Smooth muscle cell (in vitro differentiated cells): ENCODE measurements at regions not wholly inside any gene's neighbourhood (a gene's known extent, or its start where the extent isn't known, plus 50 kb on each side); places are given as distances from the start of the nearest gene placed in this dataset.

Experiments
- DNase-seq: peaks from one replicate; lab custom pipeline; 2025; ENCODE audit not compliant: unreplicated experiment; lab: John Stamatoyannopoulos, UW
- H2AFZ ChIP-seq: fragments of 200-600 bp; sonication (generic); 2 replicates; pipeline ENCODE4 v1.6.0; 2016; ENCODE audit warnings: antibody characterized with exemption, low read depth, mild to moderate bottlenecking
- H3F3A ChIP-seq: fragments of 200-600 bp; sonication (generic); 2 replicates; pipeline ENCODE4 v1.6.0; 2017; ENCODE audit warnings: antibody characterized with exemption, low read depth
- H3K27ac ChIP-seq: fragments of 200-600 bp; sonication (generic); 2 replicates; pipeline ENCODE4 v1.5.1; 2016; ENCODE audit warnings: low read depth, mild to moderate bottlenecking
- H3K27me3 ChIP-seq: fragments of 200-600 bp; sonication (generic); 2 replicates; pipeline ENCODE4 v1.6.1; 2016; ENCODE audit warnings: low read depth, mild to moderate bottlenecking
- H3K36me3 ChIP-seq: fragments of 200-600 bp; sonication (generic); 2 replicates; pipeline ENCODE4 v1.5.1; 2016; ENCODE audit warnings: low read depth
- H3K4me1 ChIP-seq: fragments of 200-600 bp; sonication (generic); 2 replicates; pipeline ENCODE4 v1.5.1; 2016; ENCODE audit warnings: low read depth
- H3K4me2 ChIP-seq: fragments of 200-600 bp; sonication (generic); 2 replicates; pipeline ENCODE4 v1.6.0; 2016; ENCODE audit warnings: mild to moderate bottlenecking
- H3K4me3 ChIP-seq: fragments of 200-600 bp; sonication (generic); 2 replicates; pipeline ENCODE4 v1.5.1; 2016; ENCODE audit warnings: mild to moderate bottlenecking
- H3K79me2 ChIP-seq: fragments of 200-600 bp; sonication (generic); 2 replicates; pipeline ENCODE4 v1.6.0; 2016; ENCODE audit warnings: low read depth, mild to moderate bottlenecking
- H3K9ac ChIP-seq: fragments of 200-600 bp; sonication (generic); 2 replicates; pipeline ENCODE4 v1.6.0; 2016; ENCODE audit warnings: low read depth
- H3K9me3 ChIP-seq: fragments of 200-600 bp; sonication (generic); replicated peaks from 2 replicates; pipeline ENCODE4 v1.5.1; 2016; ENCODE audit warnings: low read depth
- H4K20me1 ChIP-seq: fragments of 200-600 bp; sonication (generic); 2 replicates; pipeline ENCODE4 v1.6.0; 2016; ENCODE audit warnings: low read depth
- CTCF ChIP-seq: fragments of 200-600 bp; sonication (generic); IDR thresholded peaks from 2 replicates; pipeline ENCODE4 v1.5.1; 2017; ENCODE audit warnings: borderline replicate concordance, mild to moderate bottlenecking, antibody characterized with exemption; ENCODE audit not compliant: insufficient read depth, poor library complexity, severe bottlenecking
- WGBS: methylation state at CpG from one replicate; pipeline ENCODE4 v1.1.7; 2016; ENCODE audit warnings: low lambda C conversion rate; 5-methylcytosine and 5-hydroxymethylcytosine counted together

GRCh38 chr13:109448629-109449028, 337.8 kb downstream of the IRS2 start:
- Histone ChIP-seq H3K36me3 (no peaks in the 10 kb centered on the region), H3K9me3 (no peaks in the 10 kb centered on the region), H3K27me3 (no peaks in the 10 kb centered on the region), H2AFZ (no peak overlapping the region), H3F3A (no peaks in the 10 kb centered on the region), H3K9ac (no peak overlapping the region), H3K79me2 (no peaks in the 10 kb centered on the region), H4K20me1 (no peaks in the 10 kb centered on the region), H3K27ac (no peak overlapping the region), H3K4me2 (no peak overlapping the region), H3K4me1 (no peaks in the 10 kb centered on the region), H3K4me3 (no peak overlapping the region)
- DNase-seq = no peak
- 91% methylated on average over 8 of the region's 8 CpGs for WGBS
- TF ChIP-seq CTCF = no peak

DNA sequence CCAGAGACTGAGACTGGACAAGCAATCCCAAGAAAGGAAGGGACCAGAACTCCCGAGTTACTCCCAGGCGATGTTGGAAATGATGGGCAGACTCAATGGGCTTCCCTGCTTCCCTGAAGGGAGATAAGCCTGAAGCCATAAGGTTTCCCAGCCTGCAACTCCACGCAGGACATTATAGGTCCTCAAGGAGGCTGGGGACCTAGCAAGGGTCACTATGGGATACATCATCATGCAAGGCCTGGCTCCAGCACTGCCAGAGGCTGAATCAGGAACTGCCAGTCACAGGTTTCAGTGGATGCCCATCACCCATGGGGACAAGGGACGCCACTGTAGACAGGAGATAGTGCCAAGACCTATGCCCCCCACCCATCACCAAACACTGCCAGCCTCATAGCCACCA, 338.7 kb downstream of the IRS2 start:
- H4K20me1 ChIP-seq = no peaks in the 10 kb centered on the region
- WGBS = 96% methylated on average over 4 of the region's 4 CpGs
- H3K27ac ChIP-seq = no peak overlapping the region
- no peak overlapping the region for H3K4me3 ChIP-seq
- no peak for TF ChIP-seq CTCF
- no peaks in the 10 kb centered on the region for H3K79me2 ChIP-seq
- H3F3A ChIP-seq = no peaks in the 10 kb centered on the region
- DNase-seq = no peak
- H3K36me3 ChIP-seq = no peaks in the 10 kb centered on the region
- H3K9me3 ChIP-seq = no peaks in the 10 kb centered on the region
- no peaks in the 10 kb centered on the region for H3K4me1 ChIP-seq
- no peak overlapping the region for H3K9ac ChIP-seq
- H3K27me3 ChIP-seq = no peaks in the 10 kb centered on the region
- H3K4me2 ChIP-seq = no peak overlapping the region
- no peak overlapping the region for H2AFZ ChIP-seq

DNA sequence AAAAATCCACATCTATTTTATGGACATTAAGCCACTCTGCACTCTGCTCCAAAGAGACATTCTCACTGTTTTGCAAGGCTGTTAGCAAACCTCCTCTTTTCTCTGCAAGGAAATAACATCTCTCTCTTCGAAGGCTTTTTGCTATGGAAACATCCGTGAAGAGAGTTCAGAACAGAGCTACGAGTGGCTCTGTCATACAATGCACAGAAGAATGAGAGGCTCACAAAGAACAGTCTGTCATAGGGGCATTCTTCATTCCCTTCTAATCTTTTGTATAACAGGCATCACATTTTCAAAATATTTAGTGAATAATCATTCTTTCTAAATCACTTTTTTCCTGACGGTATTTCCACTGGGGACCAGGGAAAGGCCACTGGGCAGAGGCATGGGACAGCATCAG, 346.1 kb downstream of the IRS2 start:
- no peak for DNase-seq
- WGBS = 87% methylated on average over 4 of the region's 4 CpGs
- no peaks in the 10 kb centered on the region for H3F3A ChIP-seq

More for the DNA sequence above, 346.1 kb downstream of the IRS2 start:
- Histone ChIP-seq H3K4me2 (no peak overlapping the region), H3K4me3 (no peak overlapping the region), H3K27ac (no peak overlapping the region), H3K27me3 (no peaks in the 10 kb centered on the region), H3K36me3 (no peaks in the 10 kb centered on the region), H3K9ac (no peak overlapping the region), H3K79me2 (no peaks in the 10 kb centered on the region), H3K9me3 (no peaks in the 10 kb centered on the region), H3K4me1 (no peaks in the 10 kb centered on the region), H4K20me1 (no peaks in the 10 kb centered on the region), H2AFZ (no peak overlapping the region)
- TF ChIP-seq CTCF = no peak
